ENCODE measurements at regions not wholly inside any gene's neighbourhood (a gene's known extent, or its start where the extent isn't known, plus 50 kb on each side); places are given as distances from the start of the nearest gene placed in this dataset.
"Not testable (repeated sequence)": the region's sequence is repeated elsewhere in the genome, so short reads cannot be mapped to it uniquely, and the experiment has no call there.

GRCh38 chr9:87014436-87014835, 67.1 kb upstream of the GAS1 start:
- no peak for TF ChIP-seq CTCF (IDR thresholded peaks at IDR 0.05)
- no peaks in the 10 kb centered on the region for H3K27me3 ChIP-seq (ENCODE audit: low read depth)
- no peaks in the 10 kb centered on the region for H3K9me3 ChIP-seq
- no peaks in the 10 kb centered on the region for H3K4me1 ChIP-seq
- no peak overlapping the region for H3K27ac ChIP-seq
- no peak overlapping the region for H3K4me3 ChIP-seq
- H3K36me3 ChIP-seq: no peaks in the 10 kb centered on the region
- ATAC-seq (no peak), DNase-seq (no peak)
- intact Hi-C loops (cut with DNase I): no loop called here

- H3K27me3 ChIP-seq (ENCODE audit: low read depth): no peaks in the 10 kb centered on the region
- H3K4me3 ChIP-seq: no peak overlapping the region
- no peak for DNase-seq
- intact Hi-C loops (cut with DNase I): no loop called here
- ATAC-seq: no peak
- no peak overlapping the region for H3K27ac ChIP-seq
- H3K4me1 ChIP-seq: no peaks in the 10 kb centered on the region
- H3K36me3 ChIP-seq: no peaks in the 10 kb centered on the region
- no peak for TF ChIP-seq CTCF (IDR thresholded peaks at IDR 0.05)
- H3K9me3 ChIP-seq: no peaks in the 10 kb centered on the region
These were observed 69.4 kb upstream of the GAS1 start for GRCh38 chr9:87016681-87017080.

GRCh38 chr9:87020169-87020950, 73.1 kb upstream of the GAS1 start:
- intact Hi-C loops (cut with DNase I): no loop called here
- H3K9me3 ChIP-seq: no peaks in the 10 kb centered on the region
- no peak for TF ChIP-seq CTCF (IDR thresholded peaks at IDR 0.05)
- no peak overlapping the region for H3K27ac ChIP-seq
- ATAC-seq (no peak), DNase-seq (no peak)
- H3K4me3 ChIP-seq: no peak overlapping the region
- no peaks in the 10 kb centered on the region for H3K4me1 ChIP-seq
- H3K27me3 ChIP-seq (ENCODE audit: low read depth): no peaks in the 10 kb centered on the region
- no peaks in the 10 kb centered on the region for H3K36me3 ChIP-seq

- H3K4me1 ChIP-seq: no peaks in the 10 kb centered on the region
- no peaks in the 10 kb centered on the region for H3K36me3 ChIP-seq
- no peak for ATAC-seq
- H3K9me3 ChIP-seq: no peaks in the 10 kb centered on the region
- no peak for TF ChIP-seq CTCF (IDR thresholded peaks at IDR 0.05)
- intact Hi-C loops (cut with DNase I): no loop called here
- H3K27ac ChIP-seq: no peak overlapping the region
- no peak overlapping the region for H3K4me3 ChIP-seq
- no peak for DNase-seq
- no peaks in the 10 kb centered on the region for H3K27me3 ChIP-seq (ENCODE audit: low read depth)
These were observed 74.9 kb upstream of the GAS1 start for GRCh38 chr9:87022178-87022577.

GRCh38 chr9:87026204-87026603, 78.9 kb upstream of the GAS1 start:
- ATAC-seq (no peak), DNase-seq (no peak)
- no peak overlapping the region for H3K4me3 ChIP-seq
- H3K27ac ChIP-seq: no peak overlapping the region
- no peak for TF ChIP-seq CTCF (IDR thresholded peaks at IDR 0.05)
- no peaks in the 10 kb centered on the region for H3K36me3 ChIP-seq
- no peaks in the 10 kb centered on the region for H3K27me3 ChIP-seq (ENCODE audit: low read depth)
- H3K9me3 ChIP-seq: no peaks in the 10 kb centered on the region
- H3K4me1 ChIP-seq: no peaks in the 10 kb centered on the region
- intact Hi-C loops (cut with DNase I): no loop called here

- H3K4me3 ChIP-seq; intact Hi-C loops (cut with DNase I); H3K27ac ChIP-seq; H3K9me3 ChIP-seq; H3K36me3 ChIP-seq; H3K27me3 ChIP-seq (ENCODE audit: low read depth); DNase-seq; H3K4me1 ChIP-seq; ATAC-seq: not testable (repeated sequence)
These were observed 81.5 kb upstream of the GAS1 start for GRCh38 chr9:87028836-87029235.
